HCT116 (cell line): ENCODE measurements at regions not wholly inside any gene's neighbourhood (a gene's known extent, or its start where the extent isn't known, plus 50 kb on each side); places are given as distances from the start of the nearest gene placed in this dataset.

Source experiments
- ATAC-seq: fragments of 200-7000 bp; cut with Tn5 transposase; 2 replicates; pipeline ENCODE4 v1.9.1; 2020; ENCODE audit warnings: mild to moderate bottlenecking, moderate library complexity
- BruUV-seq: library from RNA; stranded (reverse); fragments of 400-500 nt; replicated peaks from 2 replicates; lab custom pipeline; 2021; lab: Mats Ljungman, UMichigan
- CTCF ChIA-PET: fragments of 300-600 bp; sonication (Branson Sonifier 250); formaldehyde crosslinking; loops from one replicate; lab custom pipeline; 2021; ENCODE audit warnings: antibody characterized with exemption; lab: Charles Lee
- POLR2A ChIA-PET: fragments of 300-600, 350-600 bp; sonication (Branson Sonifier 250); formaldehyde crosslinking; loops from one replicate; lab custom pipeline; 2021; ENCODE audit warnings: antibody characterized with exemption; lab: Charles Lee
- RAD21 ChIA-PET, 2 experiments: fragments of 300-600 bp; sonication (Branson Sonifier 250); formaldehyde crosslinking; loops; one replicate each; lab custom pipeline; 2023; ENCODE audit warnings: low total read pairs in 2 of 2; ENCODE audit not compliant: uncharacterized antibody in 2 of 2, unreplicated experiment in 2 of 2, low non-redundant PET in 1 of 2; lab: Charles Lee
- DNase-seq: peaks from one replicate; pipeline ENCODE4 v3.0.0-alpha.2; 2010; ENCODE audit warnings: low read depth, low spot score
- H2AFZ ChIP-seq: fragments of 200-600 bp; shearing (Covaris generic), sonication (generic); 2 replicates; pipeline ENCODE4 v1.6.1; 2017; ENCODE audit warnings: low read depth, mixed run types, mixed read lengths, antibody characterized with exemption, low read length; ENCODE audit not compliant: poor library complexity, severe bottlenecking
- H3K27ac ChIP-seq: 2 replicates; pipeline ENCODE4 v1.5.1; 2012; ENCODE audit warnings: low read depth, low read length
- H3K27me3 ChIP-seq: fragments of 200-600 bp; sonication (generic); 2 replicates; pipeline ENCODE4 v1.6.1; 2016; ENCODE audit warnings: mixed run types, low read length, mixed read lengths; ENCODE audit not compliant: insufficient read depth
- H3K36me3 ChIP-seq, 2 experiments: fragments of 200-500 bp in 1 of 2; fragments of 200-600 bp in 1 of 2; sonication (Bioruptor generic) in 1 of 2; sonication (generic) in 1 of 2; 2 replicates each; pipeline versions ENCODE4 v1.5.1 to v1.6.1; 2014 to 2016; ENCODE audit warnings: low read length in 2 of 2, inconsistent platforms in 1 of 2, mixed read lengths in 1 of 2, mixed run types in 1 of 2; ENCODE audit not compliant: insufficient read depth in 2 of 2, control insufficient read depth in 1 of 2
- H3K4me1 ChIP-seq, 2 experiments: fragments of 200-600 bp in 1 of 2; sonication (generic) in 1 of 2; 2 replicates each; pipeline versions ENCODE4 v1.5.1 to v1.6.1; 2012 to 2017; ENCODE audit warnings: low read length in 2 of 2, inconsistent platforms in 1 of 2, mild to moderate bottlenecking in 1 of 2, mixed read lengths in 1 of 2, mixed run types in 1 of 2, moderate library complexity in 1 of 2; ENCODE audit not compliant: insufficient read depth in 2 of 2, control insufficient read depth in 1 of 2
- H3K4me2 ChIP-seq: fragments of 200-600 bp; sonication (generic); 2 replicates; pipeline ENCODE4 v1.6.1; 2017; ENCODE audit warnings: mixed run types, low read length, mixed read lengths
- H3K4me3 ChIP-seq, 2 experiments: fragments of 200-600 bp in 1 of 2; sonication (generic) in 1 of 2; replicated peaks in 1 of 2; 2 replicates each; pipeline ENCODE4 v1.5.1; 2011 to 2016; ENCODE audit warnings: low read length in 2 of 2, control low read depth in 1 of 2, low read depth in 1 of 2, mild to moderate bottlenecking in 1 of 2, mixed read lengths in 1 of 2, mixed run types in 1 of 2
- H3K79me2 ChIP-seq: fragments of 200-600 bp; sonication (generic); 2 replicates; pipeline ENCODE4 v1.6.1; 2017; ENCODE audit warnings: mild to moderate bottlenecking, mixed run types, low read length, moderate library complexity, mixed read lengths; ENCODE audit not compliant: insufficient read depth
- H3K9ac ChIP-seq: fragments of 200-600 bp; sonication (generic); 2 replicates; pipeline ENCODE4 v1.6.1; 2016; ENCODE audit warnings: low read length, mixed read lengths
- H3K9me2 ChIP-seq: fragments of 200-600 bp; sonication (generic), shearing (Covaris generic); 2 replicates; pipeline ENCODE4 v1.6.1; 2017; ENCODE audit warnings: mixed run types, mild to moderate bottlenecking, moderate library complexity; ENCODE audit not compliant: insufficient read depth
- H3K9me3 ChIP-seq, 2 experiments: fragments of 200-500 bp in 1 of 2; fragments of 200-600 bp in 1 of 2; sonication (Bioruptor generic) in 1 of 2; sonication (generic) in 1 of 2; 2 replicates each; pipeline ENCODE4 v1.6.1; 2014 to 2017; ENCODE audit warnings: low read length in 2 of 2, mixed read lengths in 2 of 2, inconsistent platforms in 1 of 2, low read depth in 1 of 2, mild to moderate bottlenecking in 1 of 2, mixed run types in 1 of 2, moderate library complexity in 1 of 2; ENCODE audit not compliant: control insufficient read depth in 1 of 2, insufficient read depth in 1 of 2
- H4K20me1 ChIP-seq: fragments of 200-600 bp; sonication (generic), shearing (Covaris generic); 2 replicates; pipeline ENCODE4 v1.6.1; 2017; ENCODE audit warnings: mixed run types, mild to moderate bottlenecking, moderate library complexity; ENCODE audit not compliant: insufficient read depth
- CEBPB ChIP-seq: IDR thresholded peaks from 2 replicates; pipeline ENCODE4 v1.6.1; 2012; ENCODE audit warnings: low read depth
- ELF1 ChIP-seq: IDR thresholded peaks from 2 replicates; pipeline ENCODE4 v1.6.1; 2012; ENCODE audit warnings: low read depth, borderline replicate concordance
- EZH2phosphoT487 ChIP-seq: fragments of 200-600 bp; IDR thresholded peaks from 2 replicates; pipeline ENCODE4 v1.6.1; 2018; ENCODE audit warnings: antibody characterized with exemption, borderline replicate concordance
- FOSL1 ChIP-seq: IDR thresholded peaks from 2 replicates; pipeline ENCODE4 v1.6.1; 2012; ENCODE audit warnings: low read depth
- JUND ChIP-seq: IDR thresholded peaks from 2 replicates; pipeline ENCODE4 v1.6.1; 2012
- POLR2A ChIP-seq: IDR thresholded peaks from 2 replicates; pipeline ENCODE4 v1.7.0; 2011; ENCODE audit warnings: borderline replicate concordance; ENCODE audit not compliant: insufficient read depth, insufficient read length; ENCODE audit errors: extremely low read depth
- RAD21 ChIP-seq: IDR thresholded peaks from 2 replicates; pipeline ENCODE4 v1.6.1; 2012; ENCODE audit warnings: low read depth, mild to moderate bottlenecking
- SP1 ChIP-seq: IDR thresholded peaks from 2 replicates; pipeline ENCODE4 v1.6.1; 2012; ENCODE audit warnings: low read depth
- SRF ChIP-seq: IDR thresholded peaks from 2 replicates; pipeline ENCODE4 v1.6.1; 2012; ENCODE audit warnings: low read depth
- YY1 ChIP-seq: IDR thresholded peaks from 2 replicates; pipeline ENCODE4 v1.6.1; 2011; ENCODE audit warnings: low read length, low read depth, moderate library complexity, mild to moderate bottlenecking; ENCODE audit not compliant: insufficient replicate concordance; ENCODE audit errors: extremely low read depth
- ZFX ChIP-seq: fragments of 450-650 bp; IDR thresholded peaks from 2 replicates; pipeline ENCODE4 v1.6.1; 2017
- intact Hi-C: fragments of 100-400 bp; cut with micrococcal nuclease; formaldehyde crosslinking; loops from 2 replicates; pipeline ENCODE4 v1.10.0; 2022
- TF ChIP-seq, protein P1 (sequence below): IDR thresholded peaks from 2 replicates; pipeline ENCODE4 v1.6.1; 2011; ENCODE audit warnings: mild to moderate bottlenecking, low read length, moderate library complexity; ENCODE audit not compliant: insufficient replicate concordance; ENCODE audit errors: extremely low read depth
- TF ChIP-seq, protein P2 (sequence below): IDR thresholded peaks from 2 replicates; pipeline ENCODE4 v1.6.1; 2012; ENCODE audit warnings: low read depth
- TF ChIP-seq, protein P3 (sequence below): IDR thresholded peaks from 2 replicates; pipeline ENCODE4 v1.6.1; 2012

DNA sequence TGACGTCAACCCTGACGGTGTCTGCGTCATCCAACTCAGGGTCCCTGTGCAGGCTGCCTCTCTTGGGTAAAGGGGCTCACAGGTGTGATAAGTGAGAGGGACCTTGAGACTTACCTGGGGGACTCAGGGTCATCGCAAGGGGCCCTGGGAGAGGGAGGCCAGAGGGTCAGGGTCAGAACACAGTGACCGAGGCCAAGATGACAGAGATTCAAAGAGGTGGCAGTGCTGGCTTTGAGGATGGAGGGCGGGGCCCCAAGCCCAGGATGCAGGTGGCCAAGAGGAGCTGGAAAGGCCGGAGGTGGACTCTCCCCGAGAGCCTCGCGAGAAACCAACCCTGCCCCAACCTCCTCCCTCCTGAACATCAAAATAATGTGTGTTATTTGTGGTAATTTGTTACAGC lies 165.2 kb upstream of the PPP2R2D start:
- Histone ChIP-seq H3K4me1 (no peaks in the 10 kb centered on the region), H3K36me3 (no peaks in the 10 kb centered on the region), H4K20me1 (no peaks in the 10 kb centered on the region), H3K9me3 (no peaks in the 10 kb centered on the region), H3K4me2 (no peak overlapping the region), H3K9me2 (no peaks in the 10 kb centered on the region), H3K27me3 (no peaks in the 10 kb centered on the region)
- RAD21 ChIA-PET = no interaction called here
- POLR2A ChIA-PET = no interaction called here
- CTCF ChIA-PET = no interaction called here
- no peak for TF ChIP-seq YY1
- TF ChIP-seq, protein P1, sequence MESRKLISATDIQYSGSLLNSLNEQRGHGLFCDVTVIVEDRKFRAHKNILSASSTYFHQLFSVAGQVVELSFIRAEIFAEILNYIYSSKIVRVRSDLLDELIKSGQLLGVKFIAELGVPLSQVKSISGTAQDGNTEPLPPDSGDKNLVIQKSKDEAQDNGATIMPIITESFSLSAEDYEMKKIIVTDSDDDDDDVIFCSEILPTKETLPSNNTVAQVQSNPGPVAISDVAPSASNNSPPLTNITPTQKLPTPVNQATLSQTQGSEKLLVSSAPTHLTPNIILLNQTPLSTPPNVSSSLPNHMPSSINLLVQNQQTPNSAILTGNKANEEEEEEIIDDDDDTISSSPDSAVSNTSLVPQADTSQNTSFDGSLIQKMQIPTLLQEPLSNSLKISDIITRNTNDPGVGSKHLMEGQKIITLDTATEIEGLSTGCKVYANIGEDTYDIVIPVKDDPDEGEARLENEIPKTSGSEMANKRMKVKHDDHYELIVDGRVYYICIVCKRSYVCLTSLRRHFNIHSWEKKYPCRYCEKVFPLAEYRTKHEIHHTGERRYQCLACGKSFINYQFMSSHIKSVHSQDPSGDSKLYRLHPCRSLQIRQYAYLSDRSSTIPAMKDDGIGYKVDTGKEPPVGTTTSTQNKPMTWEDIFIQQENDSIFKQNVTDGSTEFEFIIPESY = no peak
- TF ChIP-seq, protein P2, sequence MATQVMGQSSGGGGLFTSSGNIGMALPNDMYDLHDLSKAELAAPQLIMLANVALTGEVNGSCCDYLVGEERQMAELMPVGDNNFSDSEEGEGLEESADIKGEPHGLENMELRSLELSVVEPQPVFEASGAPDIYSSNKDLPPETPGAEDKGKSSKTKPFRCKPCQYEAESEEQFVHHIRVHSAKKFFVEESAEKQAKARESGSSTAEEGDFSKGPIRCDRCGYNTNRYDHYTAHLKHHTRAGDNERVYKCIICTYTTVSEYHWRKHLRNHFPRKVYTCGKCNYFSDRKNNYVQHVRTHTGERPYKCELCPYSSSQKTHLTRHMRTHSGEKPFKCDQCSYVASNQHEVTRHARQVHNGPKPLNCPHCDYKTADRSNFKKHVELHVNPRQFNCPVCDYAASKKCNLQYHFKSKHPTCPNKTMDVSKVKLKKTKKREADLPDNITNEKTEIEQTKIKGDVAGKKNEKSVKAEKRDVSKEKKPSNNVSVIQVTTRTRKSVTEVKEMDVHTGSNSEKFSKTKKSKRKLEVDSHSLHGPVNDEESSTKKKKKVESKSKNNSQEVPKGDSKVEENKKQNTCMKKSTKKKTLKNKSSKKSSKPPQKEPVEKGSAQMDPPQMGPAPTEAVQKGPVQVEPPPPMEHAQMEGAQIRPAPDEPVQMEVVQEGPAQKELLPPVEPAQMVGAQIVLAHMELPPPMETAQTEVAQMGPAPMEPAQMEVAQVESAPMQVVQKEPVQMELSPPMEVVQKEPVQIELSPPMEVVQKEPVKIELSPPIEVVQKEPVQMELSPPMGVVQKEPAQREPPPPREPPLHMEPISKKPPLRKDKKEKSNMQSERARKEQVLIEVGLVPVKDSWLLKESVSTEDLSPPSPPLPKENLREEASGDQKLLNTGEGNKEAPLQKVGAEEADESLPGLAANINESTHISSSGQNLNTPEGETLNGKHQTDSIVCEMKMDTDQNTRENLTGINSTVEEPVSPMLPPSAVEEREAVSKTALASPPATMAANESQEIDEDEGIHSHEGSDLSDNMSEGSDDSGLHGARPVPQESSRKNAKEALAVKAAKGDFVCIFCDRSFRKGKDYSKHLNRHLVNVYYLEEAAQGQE = no peak
- no peak for TF ChIP-seq ELF1
- TF ChIP-seq ZFX = no peak
- TF ChIP-seq CEBPB = no peak
- TF ChIP-seq FOSL1 = no peak
- no peak for TF ChIP-seq SRF
- TF ChIP-seq, protein P3, sequence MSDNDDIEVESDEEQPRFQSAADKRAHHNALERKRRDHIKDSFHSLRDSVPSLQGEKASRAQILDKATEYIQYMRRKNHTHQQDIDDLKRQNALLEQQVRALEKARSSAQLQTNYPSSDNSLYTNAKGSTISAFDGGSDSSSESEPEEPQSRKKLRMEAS = no peak
- no peak for TF ChIP-seq SP1
- TF ChIP-seq POLR2A = no peak
- TF ChIP-seq RAD21 = no peak
- no peak for TF ChIP-seq EZH2phosphoT487
- no peak for TF ChIP-seq JUND
- TF ChIP-seq, all 23 proteins: peak for 0
- intact Hi-C loops = no loop called here
- DNase-seq (no peak), ATAC-seq (no peak)
- no peak overlapping the region for H2AFZ ChIP-seq
- H3K79me2 ChIP-seq = no peaks in the 10 kb centered on the region
- no peak overlapping the region for H3K9ac ChIP-seq
- no peak overlapping the region for H3K27ac ChIP-seq
- no peak overlapping the region for H3K4me3 ChIP-seq
- BruUV-seq = no TSS peak
